AG10803 (cell line): ENCODE measurements at regions not wholly inside any gene's neighbourhood (a gene's known extent, or its start where the extent isn't known, plus 50 kb on each side); places are given as distances from the start of the nearest gene placed in this dataset.
A peak's percentile ranks its signal among the peaks of the same experiment; 100 is the strongest.

ENCODE experiments used
- DNase-seq: peaks from one replicate; pipeline ENCODE4 v3.0.0; 2010; ENCODE audit warnings: low read depth
- H3K4me3 ChIP-seq: 2 replicates; pipeline ENCODE4 v1.5.1; 2011; ENCODE audit warnings: mild to moderate bottlenecking, low read length, control low read depth
- TF ChIP-seq, protein P1 (sequence below): conservative IDR thresholded peaks from 2 replicates; pipeline ENCODE4 v1.5.1; 2011; ENCODE audit warnings: mild to moderate bottlenecking, low read length, control low read depth, inconsistent platforms

DNA sequence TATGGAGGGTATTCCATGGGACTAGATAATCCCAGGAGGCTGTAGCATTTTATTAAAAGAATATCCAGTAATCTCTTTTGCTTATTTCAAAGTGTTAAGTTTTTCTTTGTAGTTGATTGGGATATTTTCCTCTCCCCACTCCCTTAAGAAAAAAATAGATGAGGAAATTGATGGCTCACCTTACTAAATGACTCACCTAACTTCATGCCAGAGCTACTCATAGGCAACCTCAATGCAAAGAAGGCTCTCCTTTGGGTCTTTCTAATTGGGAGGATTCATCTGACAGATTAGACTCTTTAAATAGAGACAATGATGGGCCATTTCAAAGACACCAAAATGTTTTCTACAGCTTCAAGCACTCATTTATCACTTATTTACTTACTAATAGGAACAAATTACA, 528.5 kb upstream of the BTBD3 start:
- no peak for DNase-seq
- H3K4me3 ChIP-seq, result no peak overlapping the region
- TF ChIP-seq, protein P1, sequence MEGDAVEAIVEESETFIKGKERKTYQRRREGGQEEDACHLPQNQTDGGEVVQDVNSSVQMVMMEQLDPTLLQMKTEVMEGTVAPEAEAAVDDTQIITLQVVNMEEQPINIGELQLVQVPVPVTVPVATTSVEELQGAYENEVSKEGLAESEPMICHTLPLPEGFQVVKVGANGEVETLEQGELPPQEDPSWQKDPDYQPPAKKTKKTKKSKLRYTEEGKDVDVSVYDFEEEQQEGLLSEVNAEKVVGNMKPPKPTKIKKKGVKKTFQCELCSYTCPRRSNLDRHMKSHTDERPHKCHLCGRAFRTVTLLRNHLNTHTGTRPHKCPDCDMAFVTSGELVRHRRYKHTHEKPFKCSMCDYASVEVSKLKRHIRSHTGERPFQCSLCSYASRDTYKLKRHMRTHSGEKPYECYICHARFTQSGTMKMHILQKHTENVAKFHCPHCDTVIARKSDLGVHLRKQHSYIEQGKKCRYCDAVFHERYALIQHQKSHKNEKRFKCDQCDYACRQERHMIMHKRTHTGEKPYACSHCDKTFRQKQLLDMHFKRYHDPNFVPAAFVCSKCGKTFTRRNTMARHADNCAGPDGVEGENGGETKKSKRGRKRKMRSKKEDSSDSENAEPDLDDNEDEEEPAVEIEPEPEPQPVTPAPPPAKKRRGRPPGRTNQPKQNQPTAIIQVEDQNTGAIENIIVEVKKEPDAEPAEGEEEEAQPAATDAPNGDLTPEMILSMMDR, result no peak

DNA sequence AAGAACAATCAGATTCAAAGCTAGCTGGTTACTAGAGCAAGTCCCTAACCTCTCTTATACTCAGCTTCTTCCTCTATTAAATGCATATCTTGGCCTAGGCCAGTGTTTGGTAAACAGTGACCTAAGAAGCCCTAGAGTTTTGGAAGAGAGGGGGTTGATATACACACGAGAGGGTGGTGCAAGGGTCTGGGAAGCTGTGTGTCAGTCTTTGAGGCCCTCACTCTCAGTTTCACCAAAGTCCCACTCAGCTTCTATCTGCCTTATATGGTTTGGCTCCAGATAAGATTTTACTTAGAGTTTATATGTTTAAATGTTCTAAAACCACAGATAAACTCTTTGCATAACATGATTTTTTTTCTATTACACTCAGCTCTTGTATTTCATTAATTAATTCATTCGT, 526.1 kb upstream of the BTBD3 start:
- no peak overlapping the region for H3K4me3 ChIP-seq
- TF ChIP-seq, protein P1, result no peak
- DNase-seq, result no peak

DNA sequence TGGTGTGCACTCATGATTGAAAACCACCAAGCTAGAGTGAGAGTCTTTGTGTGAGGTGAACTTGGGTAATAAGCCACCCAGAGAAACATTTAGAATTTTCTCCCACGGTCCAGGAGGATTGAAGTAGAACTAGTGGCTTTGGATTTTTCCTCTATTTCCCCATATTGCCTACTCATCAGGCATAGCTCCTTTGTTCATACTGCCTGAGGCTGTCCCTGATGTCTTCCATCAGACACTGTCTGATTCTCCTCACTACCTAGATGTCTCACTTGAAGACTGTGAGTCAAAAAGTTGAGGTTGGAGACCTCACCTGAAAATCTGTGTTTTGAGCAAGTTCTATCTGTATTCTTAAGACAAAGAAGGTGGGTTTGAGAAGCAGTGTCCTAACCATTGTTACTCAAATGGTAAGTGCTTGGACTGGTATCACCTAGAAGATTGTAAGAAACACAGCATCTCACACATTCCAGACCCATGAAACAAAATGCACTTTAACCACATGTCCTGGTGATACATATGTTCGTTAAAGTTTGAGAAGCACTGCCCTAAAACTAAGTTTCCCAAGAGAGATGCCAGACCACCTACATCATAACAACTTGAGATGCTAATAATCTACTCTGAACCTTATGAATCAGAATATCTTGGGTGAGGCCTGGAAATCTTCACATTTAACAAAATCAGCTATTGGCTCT, 523.4 kb upstream of the BTBD3 start:
- H3K4me3 ChIP-seq, result no peak overlapping the region
- peak; percentile 93 for DNase-seq
- TF ChIP-seq, protein P1, result no peak

DNA sequence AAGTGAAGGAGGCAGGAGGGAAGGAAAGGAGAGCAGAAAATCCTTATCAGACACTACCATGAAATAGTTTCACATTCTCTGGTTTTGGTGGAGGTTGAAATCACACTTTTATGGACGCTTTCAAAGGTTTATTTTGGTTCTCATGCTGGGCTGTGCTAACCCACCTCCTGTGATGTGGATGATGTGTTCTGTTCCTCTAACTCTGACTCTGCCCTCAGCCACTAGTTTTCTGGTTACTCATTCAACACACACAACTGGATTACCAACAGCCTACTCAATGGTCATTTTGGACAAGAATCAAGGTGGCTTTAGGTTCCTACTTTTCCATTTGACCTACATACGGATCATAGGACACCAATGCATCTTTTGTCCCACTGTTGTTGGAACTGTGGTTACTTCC, 522.1 kb upstream of the BTBD3 start:
- TF ChIP-seq, protein P1, result no peak
- DNase-seq, result no peak
- no peak overlapping the region for H3K4me3 ChIP-seq

DNA sequence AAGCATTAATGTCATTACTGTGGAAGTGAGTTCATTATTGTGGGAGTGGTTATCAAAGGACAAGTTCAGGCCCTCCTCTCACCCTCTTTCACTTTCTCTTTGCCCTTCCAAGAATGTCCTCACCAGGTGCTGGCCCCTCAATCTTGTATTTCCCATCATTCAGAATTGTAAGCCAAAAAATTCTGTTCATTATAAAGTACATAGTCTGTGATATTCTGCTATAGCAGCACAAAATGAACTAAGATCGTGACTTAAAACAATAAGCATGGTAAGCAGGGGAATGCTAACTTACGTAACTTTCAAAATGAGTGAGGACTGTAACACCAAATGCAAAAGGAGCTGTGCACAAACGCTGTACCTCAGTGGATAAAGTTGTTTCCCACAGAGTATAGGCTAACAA, 515.7 kb upstream of the BTBD3 start:
- H3K4me3 ChIP-seq, result no peak overlapping the region
- TF ChIP-seq, protein P1, result no peak
- DNase-seq, result no peak

DNA sequence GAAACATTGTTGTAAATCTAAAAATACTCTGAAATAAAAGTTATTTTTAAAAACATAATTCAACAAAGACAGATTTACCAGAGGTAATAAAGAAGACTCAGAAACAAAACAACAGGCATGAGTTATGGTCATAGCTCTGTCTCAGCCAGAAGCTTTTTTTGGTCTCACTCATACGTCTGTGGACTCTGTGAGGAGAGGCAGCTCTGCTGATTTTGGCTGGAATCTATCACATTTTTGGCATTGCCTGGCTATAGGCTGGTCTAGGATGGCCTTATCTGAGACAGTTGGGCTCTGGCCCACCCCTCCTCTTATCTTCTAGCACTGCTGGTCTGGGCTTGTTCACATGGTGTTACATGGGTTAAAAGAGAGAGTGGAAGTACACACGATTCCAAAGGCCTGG, 514.0 kb upstream of the BTBD3 start:
- peak; percentile 28 for DNase-seq
- TF ChIP-seq, protein P1, result no peak
- no peak overlapping the region for H3K4me3 ChIP-seq

DNA sequence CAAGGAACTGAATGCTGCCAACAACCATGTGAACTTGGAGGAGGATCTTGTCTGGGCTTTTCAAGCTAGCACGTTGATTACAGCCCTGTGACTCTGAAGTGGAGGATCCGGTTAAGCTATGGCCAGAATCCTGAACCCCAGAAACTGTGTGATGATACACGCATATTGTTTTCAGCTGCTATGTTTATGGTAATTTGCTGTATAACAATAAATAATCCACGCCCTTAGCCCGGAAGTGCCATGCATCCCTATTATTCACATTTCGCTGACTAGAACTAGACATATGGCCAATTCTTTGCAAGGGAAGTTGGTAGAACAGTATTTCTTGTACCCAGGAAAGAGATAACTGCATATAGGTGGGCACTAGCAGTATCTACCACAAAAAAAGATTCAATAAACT, 510.8 kb upstream of the BTBD3 start:
- no peak overlapping the region for H3K4me3 ChIP-seq
- TF ChIP-seq, protein P1, result no peak
- DNase-seq, result no peak
